ENCODE measurements at regions not wholly inside any gene's neighbourhood (a gene's known extent, or its start where the extent isn't known, plus 50 kb on each side); places are given as distances from the start of the nearest gene placed in this dataset.

DNA sequence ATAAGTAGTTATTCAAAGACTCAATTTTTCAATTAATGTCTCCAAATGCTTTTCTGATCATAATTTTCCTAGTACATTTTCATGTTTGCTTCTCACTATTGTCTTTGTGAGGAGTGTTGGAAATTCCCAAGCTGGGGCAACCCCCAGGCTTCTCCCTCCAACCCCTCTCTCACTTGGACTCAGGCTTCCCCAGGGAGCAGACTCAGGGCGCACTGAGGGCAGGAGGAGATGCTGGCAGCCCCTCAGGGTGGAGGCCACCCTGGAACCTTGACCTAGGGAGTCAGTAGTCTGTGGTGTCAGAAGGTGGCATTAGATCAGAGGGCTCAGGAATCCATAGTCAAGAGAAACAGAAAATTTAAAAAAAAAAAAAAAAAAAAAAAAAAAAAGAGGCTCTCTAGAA is 86.5 kb upstream of the IRS2 start:
- Mint-ChIP-seq H3K4me3 (no peak overlapping the region), H3K27ac (no peak overlapping the region), H3K36me3 (ENCODE audit: insufficient read depth in 1 of 3, low read depth in 3 of 3) (no peaks in the 10 kb centered on the region), H3K9me3 (no peaks in the 10 kb centered on the region), H3K4me1 (peaks cover 6 to 16% of the 10 kb centered on the region in 2 experiments), H3K27me3 (ENCODE audit: low read depth) (no peaks in the 10 kb centered on the region)
- Histone ChIP-seq H2BK15ac (ENCODE audit: low read depth, low read length) (no peak overlapping the region), H3K14ac (ENCODE audit: insufficient read depth, low read length) (no peak overlapping the region), H2AFZ (ENCODE audit: low read length) (no peak overlapping the region), H4K5ac (ENCODE audit: insufficient read length, low read depth, low read length) (no peak overlapping the region), H4K20me1 (ENCODE audit: control insufficient read depth, insufficient read depth, insufficient read length) (no peaks in the 10 kb centered on the region), H3K23ac (ENCODE audit: insufficient read length, low read depth, low read length) (no peak overlapping the region), H2BK120ac (ENCODE audit: low read depth, low read length, poor library complexity, severe bottlenecking) (no peak overlapping the region), H3T11ph (ENCODE audit: low read length) (no peak overlapping the region), H3K79me1 (ENCODE audit: insufficient read depth, low read depth, low read length, poor library complexity, severe bottlenecking) (no peaks in the 10 kb centered on the region), H3K4me2 (ENCODE audit: insufficient read depth, insufficient read length, low read length) (no peak overlapping the region), H2BK20ac (ENCODE audit: low read depth, low read length, poor library complexity, severe bottlenecking) (no peak overlapping the region), H2BK12ac (ENCODE audit: insufficient read length, low read depth, low read length) (no peak overlapping the region), H4K91ac (ENCODE audit: insufficient read length, low read depth, low read length) (no peak overlapping the region), H3K9ac (ENCODE audit: extremely low read depth, insufficient read length, low read length) (no peak overlapping the region), H2BK5ac (ENCODE audit: insufficient read length, low read length) (no peak overlapping the region), H3K27ac (ENCODE audit: insufficient read length, low read depth, low read length) (no peak overlapping the region), H3K9me3 (ENCODE audit: control insufficient read depth, low read depth, low read length) (no peaks in the 10 kb centered on the region), H3K79me2 (ENCODE audit: insufficient read depth, low read length) (no peaks in the 10 kb centered on the region), H2AK5ac (ENCODE audit: insufficient read length, low read length) (no peak overlapping the region), H3K18ac (ENCODE audit: insufficient read length, low read depth, low read length) (no peak overlapping the region), H3K27me3 (ENCODE audit: insufficient read depth, low read length) (no peaks in the 10 kb centered on the region), H3K4ac (ENCODE audit: low read depth, low read length) (no peak overlapping the region), H3K4me1 (ENCODE audit: insufficient read depth, low read length) (no peaks in the 10 kb centered on the region; the same call in 1 of the 2 replicates), H3K23me2 (ENCODE audit: insufficient read length, low read depth, low read length, poor library complexity, severe bottlenecking) (no peaks in the 10 kb centered on the region), H4K8ac (replicated peaks; ENCODE audit: insufficient read length, low read depth, low read length) (no peak overlapping the region), H3K56ac (ENCODE audit: insufficient read length, low read depth, low read length) (no peak overlapping the region)
- TF ChIP-seq, protein P1, sequence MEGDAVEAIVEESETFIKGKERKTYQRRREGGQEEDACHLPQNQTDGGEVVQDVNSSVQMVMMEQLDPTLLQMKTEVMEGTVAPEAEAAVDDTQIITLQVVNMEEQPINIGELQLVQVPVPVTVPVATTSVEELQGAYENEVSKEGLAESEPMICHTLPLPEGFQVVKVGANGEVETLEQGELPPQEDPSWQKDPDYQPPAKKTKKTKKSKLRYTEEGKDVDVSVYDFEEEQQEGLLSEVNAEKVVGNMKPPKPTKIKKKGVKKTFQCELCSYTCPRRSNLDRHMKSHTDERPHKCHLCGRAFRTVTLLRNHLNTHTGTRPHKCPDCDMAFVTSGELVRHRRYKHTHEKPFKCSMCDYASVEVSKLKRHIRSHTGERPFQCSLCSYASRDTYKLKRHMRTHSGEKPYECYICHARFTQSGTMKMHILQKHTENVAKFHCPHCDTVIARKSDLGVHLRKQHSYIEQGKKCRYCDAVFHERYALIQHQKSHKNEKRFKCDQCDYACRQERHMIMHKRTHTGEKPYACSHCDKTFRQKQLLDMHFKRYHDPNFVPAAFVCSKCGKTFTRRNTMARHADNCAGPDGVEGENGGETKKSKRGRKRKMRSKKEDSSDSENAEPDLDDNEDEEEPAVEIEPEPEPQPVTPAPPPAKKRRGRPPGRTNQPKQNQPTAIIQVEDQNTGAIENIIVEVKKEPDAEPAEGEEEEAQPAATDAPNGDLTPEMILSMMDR (conservative IDR thresholded peaks at IDR 0.05): no peak
- WGBS (ENCODE audit: extremely low coverage, insufficient read length, low lambda C conversion rate): no CpG with 5 or more reads among the region's 1 CpG
- DNase-seq: no peak
